HepG2 (cell line): ENCODE measurements at regions not wholly inside any gene's neighbourhood (a gene's known extent, or its start where the extent isn't known, plus 50 kb on each side); places are given as distances from the start of the nearest gene placed in this dataset.

ENCODE experiments used
- IKZF1 ChIP-seq: fragments of 450-650 bp; IDR thresholded peaks from 2 replicates; pipeline ENCODE4 v1.7.1; 2016
- KLF6 ChIP-seq: IDR thresholded peaks from 2 replicates; pipeline ENCODE4 v1.8.0; 2016; ENCODE audit warnings: missing biosample characterization, missing genetic modification reagents
- RAD51 ChIP-seq: fragments of 450-650 bp; IDR thresholded peaks from 2 replicates; pipeline ENCODE4 v1.6.1; 2016; ENCODE audit warnings: borderline replicate concordance
- TCF7 ChIP-seq: sonication (generic); IDR thresholded peaks from 2 replicates; pipeline ENCODE4 v1.6.1; 2016; ENCODE audit warnings: antibody characterized with exemption, low read depth
- ZUFSP ChIP-seq: sonication (generic); formaldehyde crosslinking; IDR thresholded peaks from 2 replicates; pipeline ENCODE4 v1.9.0; 2021; ENCODE audit warnings: missing genetic modification reagents, mild to moderate bottlenecking, borderline replicate concordance
- TF ChIP-seq, protein P1 (sequence below): IDR thresholded peaks from 2 replicates; pipeline ENCODE4 v1.6.1; 2016; ENCODE audit warnings: missing biosample characterization, missing genetic modification reagents, low read depth

- TF ChIP-seq IKZF1 (no peak), RAD51 (no peak), KLF6 (CRISPR knock-in tag) (no peak), TCF7 (no peak), ZUFSP (no peak)
- TF ChIP-seq, protein P1, sequence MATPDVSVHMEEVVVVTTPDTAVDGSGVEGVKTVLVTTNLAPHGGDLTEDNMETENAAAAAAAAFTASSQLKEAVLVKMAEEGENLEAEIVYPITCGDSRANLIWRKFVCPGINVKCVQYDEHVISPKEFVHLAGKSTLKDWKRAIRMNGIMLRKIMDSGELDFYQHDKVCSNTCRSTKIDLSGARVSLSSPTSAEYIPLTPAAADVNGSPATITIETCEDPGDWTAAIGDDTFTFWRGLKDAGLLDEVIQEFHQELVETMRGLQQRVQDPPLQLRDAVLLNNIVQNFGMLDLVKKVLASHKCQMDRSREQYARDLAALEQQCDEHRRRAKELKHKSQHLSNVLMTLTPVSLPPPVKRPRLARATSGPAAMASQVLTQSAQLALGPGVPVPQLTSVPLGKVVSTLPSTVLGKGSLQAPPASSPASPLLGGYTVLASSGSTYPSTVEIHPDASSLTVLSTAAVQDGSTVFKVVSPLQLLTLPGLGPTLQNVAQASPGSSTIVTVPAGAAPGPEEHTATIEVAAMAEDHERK (CRISPR knock-in tag) = no peak
Measured at GRCh38 chr10:88136712-88137111, 273.3 kb downstream of the PTEN start.
